NCI-H2227 (cell line): ENCODE measurements at regions not wholly inside any gene's neighbourhood (a gene's known extent, or its start where the extent isn't known, plus 50 kb on each side); places are given as distances from the start of the nearest gene placed in this dataset.
A peak's percentile ranks its signal among the peaks of the same experiment; 100 is the strongest.
"Not testable (repeated sequence)": the region's sequence is repeated elsewhere in the genome, so short reads cannot be mapped to it uniquely, and the experiment has no call there.

ENCODE experiments used
- DNase-seq: peaks from one replicate; lab custom pipeline; 2025; ENCODE audit not compliant: unreplicated experiment; lab: John Stamatoyannopoulos, UW

- DNase-seq, result no peak
Observed at GRCh38 chr15:92705764-92706163, 50.2 kb upstream of the FAM174B start.

- no peak for DNase-seq
Observed at GRCh38 chr15:92706201-92706600, 50.6 kb upstream of the FAM174B start.

DNA sequence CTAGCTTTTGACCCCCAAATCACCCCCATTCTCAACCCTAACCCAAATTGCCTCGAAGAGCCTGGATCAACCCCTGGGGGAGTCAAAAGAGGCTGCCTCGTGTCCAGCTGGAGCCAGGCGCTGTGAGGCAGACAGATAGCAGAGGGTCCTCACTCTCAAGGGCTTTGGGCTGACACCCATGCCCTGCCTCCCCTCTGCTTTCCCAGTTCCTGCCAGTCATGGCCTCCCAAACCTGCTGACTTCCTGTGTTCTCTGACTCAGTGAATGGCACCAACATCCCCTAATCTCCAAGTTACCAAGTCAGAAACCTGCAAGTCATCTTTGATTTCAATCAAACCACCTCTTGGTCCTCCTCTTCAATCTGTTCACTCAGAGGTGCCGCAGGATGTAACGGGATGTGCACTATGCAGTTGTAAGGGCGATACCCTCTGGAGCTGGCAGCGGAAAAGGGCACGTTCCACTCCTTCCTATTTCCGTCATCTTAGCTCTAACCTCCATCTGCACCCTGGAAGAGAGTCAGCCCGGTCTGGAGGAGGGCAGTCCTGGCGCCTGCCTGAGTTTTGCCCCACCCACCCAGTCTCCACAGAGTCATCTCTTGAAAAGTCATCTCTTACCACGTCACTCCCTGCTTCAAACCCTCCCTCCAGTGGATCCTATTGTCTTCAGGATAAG lies 52.4 kb upstream of the FAM174B start:
- DNase-seq, result no peak

- DNase-seq, result no peak
Observed at GRCh38 chr15:92708635-92709034, 53.1 kb upstream of the FAM174B start.

- peak; percentile 65 for DNase-seq
Observed at GRCh38 chr15:92709110-92709790, 53.7 kb upstream of the FAM174B start.

DNA sequence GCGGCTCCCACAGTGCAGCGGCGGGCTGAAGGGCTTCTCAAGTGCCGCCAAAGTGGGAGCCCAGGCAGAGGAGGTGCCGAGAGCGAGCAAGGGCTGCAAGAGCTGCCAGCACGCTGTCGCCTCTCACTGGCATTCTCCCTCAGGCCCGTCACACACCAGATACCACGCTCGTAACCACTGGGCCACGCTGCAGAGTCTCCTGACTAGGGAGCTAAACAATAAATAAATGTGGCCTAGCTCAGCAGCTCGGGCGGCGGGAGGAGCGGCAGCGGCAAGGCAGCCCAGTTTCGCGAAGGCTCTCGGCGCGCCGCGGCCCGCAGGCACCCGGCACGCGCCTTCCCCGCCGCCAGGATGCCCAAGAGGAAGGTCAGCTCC lies 55.9 kb upstream of the FAM174B start:
- DNase-seq, result no peak

DNA sequence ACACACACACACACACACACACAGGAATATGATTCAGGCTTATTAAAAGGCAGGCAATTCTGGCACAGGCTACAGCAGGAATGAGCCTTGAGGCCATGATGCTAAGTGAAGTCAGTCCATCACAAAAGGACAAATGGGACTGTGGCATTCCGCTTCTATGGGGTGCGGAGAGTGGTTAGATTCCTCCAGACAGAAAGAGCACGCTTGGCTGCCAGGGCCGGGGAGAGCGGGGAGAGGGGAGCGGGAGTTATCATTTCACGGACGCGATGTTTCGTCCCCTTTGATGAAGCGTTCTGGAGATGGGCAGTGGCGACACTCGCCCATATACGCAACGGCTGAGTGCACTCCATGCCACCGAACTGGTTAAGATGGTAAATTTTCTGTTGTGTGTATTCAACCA lies 58.5 kb upstream of the FAM174B start:
- peak; percentile 51 for DNase-seq

DNA sequence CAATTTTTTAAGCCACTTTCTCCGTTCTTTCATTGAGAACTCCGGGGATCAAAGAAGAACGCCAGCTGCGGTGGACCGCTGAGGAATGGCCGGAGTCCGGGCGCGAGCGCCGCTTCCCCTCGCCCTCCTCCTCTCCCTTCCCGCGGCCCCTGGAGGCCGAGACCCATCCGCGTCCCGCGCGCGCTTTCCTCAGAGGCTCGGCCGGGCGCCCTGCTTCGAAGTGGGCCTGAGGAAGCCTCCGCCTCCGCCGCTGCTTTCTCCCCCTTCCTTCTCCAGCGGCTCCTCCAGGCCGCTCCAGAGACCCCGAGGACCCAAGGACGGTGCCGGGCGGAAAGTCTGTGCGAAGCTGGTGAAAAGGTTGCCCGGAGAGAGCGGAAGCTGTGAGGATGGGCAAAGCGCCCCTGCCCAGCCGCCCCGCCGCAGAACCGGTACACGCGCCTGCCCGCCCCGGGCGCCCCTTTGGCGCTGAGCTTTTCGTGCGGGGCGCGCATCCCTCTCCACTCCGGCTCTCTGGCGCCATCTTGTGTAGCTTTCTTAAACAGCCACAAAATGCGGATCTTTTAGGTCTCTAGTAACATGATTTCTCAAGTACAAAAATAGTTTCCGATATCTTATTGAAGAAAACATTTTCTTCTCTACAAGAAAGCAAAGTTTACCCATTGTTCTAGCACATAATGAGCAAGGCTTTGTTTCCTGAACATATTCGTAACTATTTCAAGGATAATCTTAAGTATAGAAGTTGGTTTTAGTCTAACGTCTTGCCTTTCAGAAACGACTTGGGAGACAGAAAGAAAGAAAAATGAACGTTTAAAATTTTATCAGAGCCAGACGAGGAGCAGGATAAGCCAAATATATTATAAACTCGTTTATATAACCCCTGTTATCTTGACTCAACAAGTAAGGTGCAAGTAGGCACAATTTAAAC lies 59.2 kb upstream of the FAM174B start:
- DNase-seq, result peak; percentile 90

DNA sequence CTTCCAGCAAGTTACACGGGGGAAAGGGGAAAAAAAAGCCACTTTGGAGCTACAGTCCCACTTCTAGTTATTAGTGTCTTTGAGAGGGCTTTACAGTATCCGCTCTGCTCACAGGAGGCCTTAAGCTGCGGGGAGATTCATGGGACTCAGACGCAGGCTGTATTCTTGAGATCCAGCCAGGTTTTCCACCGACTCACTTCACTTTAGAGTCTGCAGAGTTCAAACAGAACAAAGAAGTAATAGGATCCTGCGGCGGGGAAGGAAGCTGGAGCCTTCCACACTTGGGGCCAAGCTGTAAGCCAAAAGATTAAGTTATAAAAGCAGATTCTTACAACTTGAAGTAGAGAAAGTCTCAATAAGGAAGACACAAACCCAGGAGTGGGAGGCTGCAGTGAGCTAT lies 60.2 kb upstream of the FAM174B start:
- peak; percentile 38 for DNase-seq

DNA sequence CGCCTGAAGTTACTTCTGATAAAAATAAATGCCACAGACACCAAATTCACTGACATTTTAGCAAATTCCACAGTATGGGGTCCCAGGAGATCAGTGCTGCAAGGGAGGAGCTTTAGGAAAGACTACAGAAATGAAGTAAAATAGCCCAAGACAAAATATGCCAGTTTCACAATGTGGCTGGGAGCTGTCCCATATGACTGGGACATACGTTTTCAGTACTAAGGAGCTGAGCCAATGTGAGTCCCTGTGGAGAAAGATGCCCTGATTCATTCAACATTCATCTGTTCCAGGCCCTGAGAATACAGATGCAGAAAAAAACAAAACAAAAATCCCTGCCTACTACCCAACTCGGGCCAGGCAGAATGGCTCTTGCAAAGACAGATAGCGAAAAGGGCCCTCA lies 63.4 kb upstream of the FAM174B start:
- no peak for DNase-seq

DNA sequence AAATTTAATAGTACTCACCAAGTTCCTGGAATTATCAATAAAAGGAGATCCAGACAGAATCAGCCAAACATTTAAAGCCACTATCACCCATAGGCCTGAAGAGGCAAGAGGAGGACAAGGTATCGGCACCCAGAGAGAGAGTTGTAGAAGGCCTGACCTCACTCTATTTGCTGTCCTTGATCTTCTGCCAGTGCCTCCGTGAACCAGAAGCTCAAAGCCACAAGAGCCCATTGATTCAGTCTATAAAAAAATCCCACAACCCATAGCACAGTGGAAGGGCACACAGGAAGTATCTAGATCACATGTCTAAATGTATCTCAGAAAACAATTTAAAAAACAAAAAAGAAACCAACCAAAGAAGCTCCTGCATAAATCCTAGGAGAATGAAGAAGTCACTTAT lies 68.6 kb upstream of the FAM174B start:
- DNase-seq, result no peak

DNA sequence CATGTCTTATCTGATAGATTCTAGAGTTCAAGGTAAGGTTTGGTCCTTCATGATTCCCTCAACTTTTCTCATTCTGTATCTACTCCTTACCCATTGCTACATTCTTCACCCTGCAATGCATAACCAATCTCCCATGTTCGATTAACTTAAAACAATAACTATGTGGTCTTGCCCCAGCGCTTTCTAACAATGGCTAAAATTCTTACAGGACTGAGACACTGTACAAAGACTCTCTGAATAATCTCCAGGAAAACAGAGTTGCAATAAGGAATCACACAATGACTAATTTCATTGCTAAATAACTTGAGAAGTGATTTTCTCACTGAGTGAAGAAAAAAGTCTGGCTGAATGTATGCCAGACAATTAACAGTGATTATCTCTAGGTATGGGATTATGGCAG lies 69.6 kb upstream of the FAM174B start:
- DNase-seq, result no peak

GRCh38 chr15:92728266-92728665 lies 72.7 kb upstream of the FAM174B start:
- no peak for DNase-seq

DNA sequence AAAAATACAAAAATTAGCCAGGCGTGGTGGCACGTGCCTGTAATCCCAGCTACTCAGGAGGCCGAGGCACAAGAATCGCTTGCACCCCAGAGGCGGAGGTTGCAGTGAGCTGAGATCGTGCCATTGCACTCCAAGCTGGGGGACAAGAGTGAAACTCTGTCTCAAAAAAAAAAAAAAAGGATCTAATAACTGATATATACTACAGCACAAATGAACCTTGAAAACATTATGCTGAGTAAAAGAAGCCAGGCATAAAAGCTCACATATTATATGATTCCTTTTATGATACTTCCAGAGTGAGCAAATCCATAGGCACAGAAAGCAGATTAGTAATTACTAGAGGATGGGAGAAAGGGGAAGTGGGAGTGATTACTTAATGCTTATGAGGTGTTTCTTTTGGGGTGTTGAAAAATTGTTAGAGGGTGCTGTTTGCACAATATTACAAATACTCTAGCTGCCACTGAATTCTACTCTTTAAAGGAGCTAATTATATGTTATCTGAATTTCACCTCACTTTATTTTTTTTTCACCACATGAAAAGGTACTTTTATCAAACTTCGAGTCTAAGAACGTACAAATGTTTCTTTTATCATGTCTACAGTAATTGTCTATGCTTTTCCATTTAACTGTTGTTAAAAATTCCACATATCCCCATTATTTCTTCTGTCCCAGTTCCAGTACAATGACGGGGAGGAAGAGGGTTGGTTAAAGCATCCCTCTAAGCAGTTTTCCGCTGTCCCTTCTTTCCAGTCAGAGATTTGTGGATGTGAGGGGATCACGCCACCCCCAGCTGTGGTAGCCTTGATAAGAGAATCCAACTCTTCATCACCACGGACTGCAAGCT lies 77.7 kb upstream of the FAM174B start:
- no peak for DNase-seq

DNA sequence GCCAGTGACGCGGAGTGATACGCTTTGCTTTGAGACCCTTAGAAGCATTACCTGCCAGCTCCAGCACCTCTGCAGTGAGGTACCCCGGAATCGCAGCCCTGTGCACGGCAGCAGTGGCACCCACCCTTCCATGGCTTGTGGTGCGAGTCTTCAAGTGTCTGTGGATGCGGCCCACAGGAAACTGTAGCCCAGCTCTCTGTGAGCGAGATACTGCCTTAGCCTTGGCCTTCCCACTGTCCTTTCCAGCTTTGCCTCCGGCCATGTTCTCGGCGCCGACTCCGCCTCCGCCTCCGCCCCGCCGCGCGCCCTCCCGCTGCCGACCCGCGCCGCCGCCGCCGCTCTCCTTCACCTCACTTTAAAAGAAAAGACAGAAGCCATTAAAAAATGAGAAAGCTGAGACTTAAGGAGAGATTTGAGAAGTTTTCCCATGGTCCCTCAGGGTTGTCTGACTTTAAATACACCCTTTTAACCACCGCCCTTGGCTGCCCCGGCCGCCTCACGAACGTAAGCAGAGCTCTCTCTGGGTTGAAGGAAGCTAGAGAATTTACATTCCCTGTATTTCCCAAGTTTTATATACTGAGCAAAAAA lies 78.5 kb upstream of the FAM174B start:
- peak; percentile 75 for DNase-seq

GRCh38 chr15:92739246-92739645 lies 83.7 kb upstream of the FAM174B start:
- not testable (repeated sequence) for DNase-seq

GRCh38 chr15:92745845-92746271 lies 90.3 kb upstream of the FAM174B start:
- DNase-seq, result no peak

GRCh38 chr15:92747047-92747446 lies 91.5 kb upstream of the FAM174B start:
- no peak for DNase-seq

DNA sequence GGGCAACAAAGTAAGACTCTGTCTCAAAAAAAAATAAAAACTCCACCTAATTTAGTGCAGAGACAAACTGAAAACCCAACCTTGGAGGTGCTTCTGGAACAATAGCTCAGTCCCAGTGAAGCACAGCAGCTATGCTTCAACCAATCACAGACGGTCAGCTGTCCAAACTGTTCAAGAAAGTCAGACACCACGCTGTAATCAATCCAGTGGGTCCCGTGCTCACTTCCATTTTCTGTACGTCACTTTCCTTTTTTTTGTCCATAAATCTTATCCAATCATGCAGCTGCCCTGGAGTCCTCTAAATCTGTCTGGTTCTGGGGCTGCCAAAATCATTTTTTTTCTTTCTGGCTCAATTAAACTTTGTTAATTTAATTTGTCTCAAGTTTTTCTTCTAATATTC lies 93.6 kb upstream of the FAM174B start:
- DNase-seq, result no peak

DNA sequence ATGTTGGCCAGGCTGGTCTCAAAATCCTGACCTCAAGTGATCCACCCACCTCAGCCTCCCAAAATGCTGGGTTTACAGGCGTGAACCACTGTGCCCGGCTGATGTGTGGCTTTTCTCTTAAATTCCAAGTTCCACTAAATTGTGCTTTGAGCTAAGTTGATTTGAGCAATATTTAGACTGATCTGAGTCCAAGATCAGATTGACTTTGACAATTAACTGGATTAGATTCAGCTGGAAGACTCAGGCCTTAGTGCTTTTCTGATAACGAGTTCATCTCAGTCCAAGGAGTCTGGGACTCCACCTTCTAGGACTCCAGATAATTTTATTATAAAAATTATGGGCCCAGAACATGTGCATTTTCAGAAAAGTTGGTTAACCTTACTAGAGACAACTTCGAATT lies 94.4 kb upstream of the FAM174B start:
- DNase-seq, result no peak

DNA sequence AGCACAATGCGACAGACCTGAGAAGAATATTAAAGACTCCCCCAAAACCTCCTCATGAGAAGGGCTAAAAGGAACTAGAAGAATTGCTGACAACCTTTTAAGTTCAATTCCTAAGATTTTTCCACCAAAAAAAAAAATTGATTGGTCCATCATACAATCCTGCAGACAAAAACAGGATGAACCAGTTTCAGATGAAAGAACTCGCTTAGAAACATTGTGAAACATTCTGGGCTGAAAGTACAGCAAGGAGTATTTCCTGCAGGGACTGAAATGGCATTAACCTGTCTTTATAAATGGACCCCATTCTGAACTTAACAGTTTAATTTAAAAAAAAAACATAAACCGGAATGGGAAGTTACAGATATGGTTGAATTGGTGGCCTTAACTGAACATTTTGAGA lies 96.0 kb upstream of the FAM174B start:
- DNase-seq, result no peak
